CD4-positive, alpha-beta T cell treated with Interleukin-6 at 100 ng/mL for 8 hours (primary cell): ENCODE measurements at regions not wholly inside any gene's neighbourhood (a gene's known extent, or its start where the extent isn't known, plus 50 kb on each side); places are given as distances from the start of the nearest gene placed in this dataset.
A peak's percentile ranks its signal among the peaks of the same experiment; 100 is the strongest.

Experiments
- DNase-seq: peaks from one replicate; pipeline ENCODE4 v3.0.0-alpha.2; 2020; ENCODE audit warnings: mixed read lengths, low spot score

DNA sequence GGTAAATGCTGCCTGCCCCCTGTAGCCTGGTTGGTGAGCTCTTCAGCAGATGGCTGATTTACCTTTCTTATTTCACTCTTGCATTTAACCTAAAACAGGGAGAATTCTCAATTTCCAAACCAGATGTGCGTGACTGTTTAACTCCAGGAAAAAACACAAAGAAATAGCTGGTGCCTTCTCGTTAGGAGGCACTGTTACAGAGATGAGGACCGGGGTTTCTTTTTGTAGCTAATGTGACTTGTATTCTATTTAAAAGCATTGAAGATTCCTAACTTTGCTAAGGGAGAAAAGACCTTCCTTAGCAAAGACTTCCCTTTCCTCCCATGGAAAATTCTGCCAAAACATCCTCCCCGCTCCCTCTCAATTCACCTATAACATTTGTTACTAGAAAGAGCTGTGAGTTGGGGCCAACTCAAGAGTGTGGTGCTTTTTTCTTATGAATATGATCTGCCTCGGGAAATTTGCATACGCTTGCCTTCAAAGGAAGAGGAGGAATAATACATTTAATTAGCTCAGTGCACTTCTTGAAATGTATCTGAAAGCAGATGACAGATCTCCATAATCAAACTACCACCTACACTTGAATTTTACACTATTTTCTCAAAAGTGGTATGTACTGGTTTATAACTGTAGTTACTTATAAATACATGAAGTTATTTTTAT, 102.0 kb upstream of the ARID2 start:
- no peak for DNase-seq

- DNase-seq = no peak
Measured at GRCh38 chr12:45629292-45629691, 100.2 kb upstream of the ARID2 start.

- DNase-seq = no peak
Measured at GRCh38 chr12:45633733-45634132, 95.8 kb upstream of the ARID2 start.

GRCh38 chr12:45634273-45634917, 95.1 kb upstream of the ARID2 start:
- DNase-seq = no peak

DNA sequence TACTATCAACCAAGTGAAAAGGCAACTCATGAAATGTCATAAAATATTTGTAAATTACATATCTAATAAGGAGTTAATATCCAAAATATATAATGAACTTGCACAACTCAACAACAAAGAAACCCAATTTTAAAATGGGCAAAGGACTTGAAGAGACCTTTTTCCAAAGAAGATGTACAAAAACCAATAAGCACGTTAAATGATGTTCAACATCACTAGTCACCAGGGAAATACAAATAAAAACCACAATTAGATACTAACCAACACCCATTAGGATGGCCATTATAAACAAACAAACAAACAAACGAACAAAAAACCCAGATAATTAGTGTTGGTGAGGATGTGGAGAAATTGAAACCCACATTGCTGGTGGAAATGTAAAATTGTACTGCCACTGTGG, 92.3 kb upstream of the ARID2 start:
- DNase-seq = no peak

DNA sequence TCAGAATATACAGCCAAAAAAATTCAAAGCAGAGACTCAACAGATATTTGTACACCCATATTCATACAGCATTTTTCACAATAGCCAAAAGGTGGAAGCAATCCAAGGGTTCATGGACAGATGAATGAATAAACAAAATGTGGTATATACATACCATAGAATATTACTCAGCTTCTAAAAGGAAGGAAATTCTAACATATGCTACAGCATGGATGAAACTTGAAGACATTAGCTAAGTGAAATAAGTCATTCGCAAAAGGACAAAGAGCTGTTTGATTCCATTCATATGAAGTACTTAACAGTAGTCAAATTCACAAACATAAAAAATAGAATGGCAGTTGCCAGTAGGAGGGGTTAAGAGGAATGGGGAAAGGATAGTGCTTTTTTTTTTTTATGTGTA, 91.8 kb upstream of the ARID2 start:
- DNase-seq = no peak

DNA sequence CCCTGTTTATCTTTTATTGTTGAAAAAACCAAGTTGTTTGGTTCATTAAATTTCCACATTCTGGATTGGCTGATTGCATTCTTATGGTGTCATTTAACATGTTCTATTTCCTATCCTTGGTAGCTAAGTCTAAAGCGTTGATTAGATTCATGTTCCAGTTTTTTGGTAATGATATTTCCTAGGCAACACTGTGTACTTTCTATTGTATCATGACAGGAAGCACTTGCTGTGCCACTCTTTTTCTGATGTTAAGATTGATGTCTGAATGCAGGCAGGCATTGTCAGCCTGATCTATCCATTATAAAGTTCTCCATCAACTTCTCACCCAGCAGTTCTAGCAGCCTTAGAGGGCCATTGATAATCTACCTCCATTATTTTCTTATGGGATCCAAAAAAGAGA, 91.1 kb upstream of the ARID2 start:
- DNase-seq = no peak

GRCh38 chr12:45644541-45644940, 85.0 kb upstream of the ARID2 start:
- no peak for DNase-seq

- no peak for DNase-seq
Measured at GRCh38 chr12:45646851-45647581, 82.5 kb upstream of the ARID2 start.

- no peak for DNase-seq
Measured at GRCh38 chr12:45648070-45648469, 81.4 kb upstream of the ARID2 start.

GRCh38 chr12:45651029-45651428, 78.5 kb upstream of the ARID2 start:
- DNase-seq = no peak

- DNase-seq = no peak
Measured at GRCh38 chr12:45654002-45654665, 75.4 kb upstream of the ARID2 start.

- DNase-seq = peak; percentile 64
Measured at GRCh38 chr12:45655186-45655585, 74.3 kb upstream of the ARID2 start.

- DNase-seq = no peak
Measured at GRCh38 chr12:45655743-45656142, 73.8 kb upstream of the ARID2 start.

GRCh38 chr12:45658020-45658419, 71.5 kb upstream of the ARID2 start:
- DNase-seq = no peak

GRCh38 chr12:45660330-45660729, 69.2 kb upstream of the ARID2 start:
- no peak for DNase-seq

- DNase-seq = no peak
Measured at GRCh38 chr12:45663455-45663854, 66.1 kb upstream of the ARID2 start.

GRCh38 chr12:45665941-45666340, 63.6 kb upstream of the ARID2 start:
- DNase-seq = no peak

- no peak for DNase-seq
Measured at GRCh38 chr12:45666396-45666795, 63.1 kb upstream of the ARID2 start.

GRCh38 chr12:45666816-45667215, 62.7 kb upstream of the ARID2 start:
- DNase-seq = no peak

DNA sequence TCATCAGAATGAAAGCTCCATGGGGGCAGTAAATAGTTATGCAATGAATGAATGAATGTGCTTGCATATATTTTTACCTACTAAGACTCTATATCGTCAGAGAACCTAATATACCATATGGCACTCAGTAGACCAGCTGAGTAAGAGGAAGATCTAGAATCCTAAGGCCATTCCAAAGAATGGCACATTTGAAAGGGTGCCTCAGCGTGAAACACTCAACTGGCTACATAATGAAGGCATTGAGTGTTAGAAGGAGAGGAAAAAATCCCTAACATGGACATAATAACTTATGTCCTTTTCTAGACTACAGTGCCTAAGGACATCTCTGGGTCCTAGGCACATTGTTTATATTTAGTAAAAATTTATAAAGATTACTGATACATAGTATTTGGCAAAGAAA, 61.7 kb upstream of the ARID2 start:
- no peak for DNase-seq

- no peak for DNase-seq
Measured at GRCh38 chr12:45668641-45669040, 60.9 kb upstream of the ARID2 start.

- DNase-seq = no peak
Measured at GRCh38 chr12:45669093-45669492, 60.4 kb upstream of the ARID2 start.
